Prostate gland (tissue), 2 donors: ENCODE measurements at regions not wholly inside any gene's neighbourhood (a gene's known extent, or its start where the extent isn't known, plus 50 kb on each side); places are given as distances from the start of the nearest gene placed in this dataset.

Experiments used
- POLR2AphosphoS5 ChIP-seq: sonication (generic); formaldehyde crosslinking; IDR thresholded peaks from one replicate; pipeline ENCODE4 v1.6.1; 2017; ENCODE audit warnings: antibody characterized with exemption
- TF ChIP-seq, protein P1 (sequence below), 4 experiments: fragments of 200-600 bp in 2 of 4; fragments of 450-650 bp in 2 of 4; sonication (generic) in 2 of 4; IDR thresholded peaks; 1 replicate in 3 of 4; 2 replicates in 1 of 4; pipeline ENCODE4 v1.5.1; 2016 to 2019; ENCODE audit warnings: antibody characterized with exemption in 4 of 4, mild to moderate bottlenecking in 2 of 4, moderate library complexity in 2 of 4

DNA sequence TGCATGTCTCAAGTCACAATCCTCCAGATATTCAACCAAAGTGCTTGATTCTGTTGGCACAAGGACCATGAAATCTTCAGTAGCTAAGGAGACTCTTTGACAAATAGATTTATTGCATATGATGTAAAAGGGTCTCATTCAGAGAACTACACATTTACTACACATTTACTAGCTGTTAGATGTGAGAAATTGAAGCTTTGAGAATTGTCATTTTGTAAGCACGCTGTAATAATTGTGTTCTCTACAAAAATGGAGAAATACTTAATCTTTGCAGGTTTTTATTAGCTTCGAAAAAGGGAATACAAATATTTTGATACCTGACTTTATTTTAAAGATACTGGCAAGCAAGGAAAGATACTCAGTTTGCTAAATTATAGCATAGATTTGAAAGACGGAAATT, 70.2 kb upstream of the CHD2 start:
- TF ChIP-seq, protein P1, sequence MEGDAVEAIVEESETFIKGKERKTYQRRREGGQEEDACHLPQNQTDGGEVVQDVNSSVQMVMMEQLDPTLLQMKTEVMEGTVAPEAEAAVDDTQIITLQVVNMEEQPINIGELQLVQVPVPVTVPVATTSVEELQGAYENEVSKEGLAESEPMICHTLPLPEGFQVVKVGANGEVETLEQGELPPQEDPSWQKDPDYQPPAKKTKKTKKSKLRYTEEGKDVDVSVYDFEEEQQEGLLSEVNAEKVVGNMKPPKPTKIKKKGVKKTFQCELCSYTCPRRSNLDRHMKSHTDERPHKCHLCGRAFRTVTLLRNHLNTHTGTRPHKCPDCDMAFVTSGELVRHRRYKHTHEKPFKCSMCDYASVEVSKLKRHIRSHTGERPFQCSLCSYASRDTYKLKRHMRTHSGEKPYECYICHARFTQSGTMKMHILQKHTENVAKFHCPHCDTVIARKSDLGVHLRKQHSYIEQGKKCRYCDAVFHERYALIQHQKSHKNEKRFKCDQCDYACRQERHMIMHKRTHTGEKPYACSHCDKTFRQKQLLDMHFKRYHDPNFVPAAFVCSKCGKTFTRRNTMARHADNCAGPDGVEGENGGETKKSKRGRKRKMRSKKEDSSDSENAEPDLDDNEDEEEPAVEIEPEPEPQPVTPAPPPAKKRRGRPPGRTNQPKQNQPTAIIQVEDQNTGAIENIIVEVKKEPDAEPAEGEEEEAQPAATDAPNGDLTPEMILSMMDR (IDR thresholded peaks at IDR 0.05), result no peak
- no peak for TF ChIP-seq POLR2AphosphoS5
